ENCODE measurements at regions not wholly inside any gene's neighbourhood (a gene's known extent, or its start where the extent isn't known, plus 50 kb on each side); places are given as distances from the start of the nearest gene placed in this dataset.

DNA sequence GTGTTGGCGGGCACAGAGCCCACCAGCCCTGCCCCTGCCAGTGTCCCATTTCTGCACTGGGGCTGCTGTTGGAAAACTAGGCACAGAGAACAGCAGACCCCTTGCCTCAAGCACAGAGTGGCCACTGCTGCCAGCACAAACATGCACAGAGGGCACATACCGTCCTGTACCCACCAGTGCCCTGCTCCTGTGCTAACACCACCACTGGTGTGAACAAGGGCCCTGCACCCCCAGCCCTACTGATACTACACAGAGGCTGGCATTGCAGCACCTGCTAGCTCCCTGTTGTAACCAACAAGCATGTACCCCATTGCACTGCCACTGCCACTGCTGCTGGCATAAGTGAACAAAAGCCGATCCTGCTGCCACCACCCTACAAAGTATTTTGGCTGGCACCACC lies 348.0 kb upstream of the MPDZ start:
- no peak for DNase-seq

DNA sequence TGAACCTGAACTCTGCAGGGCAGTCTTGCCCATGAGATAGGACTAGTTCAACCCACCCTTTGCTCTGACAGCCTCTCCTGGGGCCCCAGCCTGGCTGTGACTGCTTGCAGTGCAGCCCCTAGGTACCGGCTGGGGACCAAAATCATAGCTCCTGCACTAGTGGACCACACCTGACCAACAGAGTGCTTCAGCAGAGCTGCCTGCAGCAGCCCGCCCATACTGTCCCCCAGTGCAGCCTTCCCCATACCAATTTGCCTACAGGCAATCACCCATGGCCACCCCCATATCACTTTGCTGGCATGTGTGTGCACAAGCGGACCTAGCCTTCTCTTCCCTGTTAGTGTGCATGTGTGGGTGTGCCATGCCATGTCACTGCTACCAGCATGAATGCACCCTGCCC lies 347.6 kb upstream of the MPDZ start:
- DNase-seq: no peak

DNA sequence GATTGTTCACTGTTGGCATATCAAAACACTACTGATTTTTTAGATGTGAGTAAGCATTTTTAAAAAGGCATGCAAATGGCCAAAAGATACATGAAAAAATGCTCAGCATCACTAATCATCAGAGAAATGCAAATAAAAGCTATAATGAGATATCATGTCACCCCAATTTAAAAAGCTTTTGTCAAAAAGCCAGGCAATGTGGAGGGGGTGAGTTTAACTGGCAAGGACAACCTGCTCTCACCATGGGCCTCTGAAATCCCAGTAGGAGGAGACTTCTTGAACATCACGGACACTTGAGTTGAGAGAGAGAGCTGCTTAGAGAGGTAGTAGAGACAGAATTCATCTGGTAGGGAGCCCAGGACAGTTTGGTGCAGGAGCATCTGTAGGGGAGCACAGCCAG lies 347.1 kb upstream of the MPDZ start:
- DNase-seq: no peak

DNA sequence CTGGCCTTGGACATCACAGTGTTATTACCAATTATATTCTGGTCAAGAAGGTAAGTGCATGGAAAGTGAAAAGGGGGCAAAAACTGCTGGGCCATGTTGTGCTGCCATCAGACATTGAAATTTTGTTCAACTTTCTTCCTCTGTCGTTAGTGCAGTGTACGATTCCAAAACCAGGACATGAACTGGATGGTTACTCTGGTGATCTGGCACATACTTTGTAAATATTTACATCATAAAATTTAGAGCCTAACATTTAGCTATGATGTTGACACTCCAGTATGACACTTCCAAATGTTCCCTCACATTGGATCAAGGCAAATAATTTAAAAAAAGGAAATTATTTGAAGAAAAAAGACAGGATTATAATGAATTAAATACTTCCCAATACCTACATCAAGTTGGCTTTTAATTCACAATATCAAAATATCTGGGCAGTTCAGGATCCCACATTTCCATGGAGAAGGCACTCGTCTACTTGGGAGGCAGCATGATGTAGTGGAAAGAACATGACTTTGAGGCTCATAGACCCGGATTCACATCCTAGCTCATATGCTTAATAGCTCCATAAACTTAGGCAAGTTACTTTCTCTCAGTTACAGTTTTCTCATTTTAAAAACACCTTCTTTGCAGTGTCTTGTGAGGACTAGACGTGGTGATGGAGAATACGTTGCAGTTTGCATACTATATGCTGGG lies 342.5 kb upstream of the MPDZ start:
- no peak for DNase-seq

DNA sequence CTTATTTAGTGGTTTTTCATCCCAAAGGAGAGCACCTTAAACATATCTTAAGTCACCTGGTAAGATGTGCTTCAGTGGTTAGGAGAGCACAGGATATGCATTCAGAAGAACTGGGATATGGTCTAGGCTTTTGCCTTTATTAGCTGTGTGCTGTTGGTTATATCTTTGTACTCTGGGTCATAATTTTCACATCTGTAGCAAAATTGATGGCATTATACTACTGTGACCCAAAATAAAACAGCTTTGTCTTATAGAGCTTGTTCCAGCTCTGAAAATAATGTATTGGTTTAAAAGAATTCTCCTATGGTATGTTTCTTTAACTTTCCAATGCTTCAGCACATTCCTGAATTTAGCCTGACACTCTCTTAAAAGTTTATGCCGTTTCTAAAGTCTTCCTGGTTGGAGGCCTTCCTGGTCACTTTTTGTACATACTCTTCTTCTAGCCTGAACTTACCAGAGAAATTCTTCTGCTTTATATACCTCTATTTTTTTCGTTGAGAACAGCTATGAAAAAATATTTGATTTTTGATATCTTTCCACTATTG lies 337.1 kb upstream of the MPDZ start:
- no peak for DNase-seq

DNA sequence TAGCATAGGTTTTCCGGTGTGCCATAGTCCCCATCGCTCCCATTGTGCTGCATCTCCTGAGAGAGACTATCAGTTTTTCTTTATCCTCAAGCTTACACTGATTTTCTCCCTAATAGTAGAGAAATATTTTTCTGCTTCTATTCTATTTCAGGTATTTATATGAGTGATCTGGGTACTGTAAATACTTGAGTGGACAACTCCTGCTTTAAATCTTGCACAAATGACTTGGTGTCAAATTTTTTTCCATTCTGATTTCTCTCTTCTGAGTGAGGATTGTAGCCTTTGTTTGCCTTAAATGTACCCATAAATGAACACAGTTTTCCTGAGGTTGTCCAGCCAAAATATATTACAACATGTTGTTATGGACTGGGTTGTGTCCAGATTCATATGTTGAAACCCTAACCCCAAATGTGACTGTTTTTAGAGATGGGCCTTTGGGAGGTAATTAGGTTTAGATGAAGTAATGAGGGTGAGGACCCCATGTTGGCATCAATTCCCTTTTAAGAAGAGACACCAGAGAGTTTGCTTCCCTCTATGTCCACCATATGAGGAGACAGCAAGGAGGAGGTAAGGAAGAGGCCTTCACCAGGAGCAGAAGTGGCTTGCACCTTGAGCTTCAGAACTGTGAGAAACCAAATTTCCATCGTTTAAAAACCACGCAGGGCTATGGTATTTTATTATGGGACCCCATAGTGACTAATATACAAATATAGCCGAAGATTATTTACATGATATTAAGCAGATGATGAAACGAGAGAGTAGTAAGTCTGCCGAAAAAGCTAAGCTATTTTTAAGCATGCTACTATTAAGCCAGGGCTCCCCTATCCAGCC lies 336.4 kb upstream of the MPDZ start:
- no peak for DNase-seq

DNA sequence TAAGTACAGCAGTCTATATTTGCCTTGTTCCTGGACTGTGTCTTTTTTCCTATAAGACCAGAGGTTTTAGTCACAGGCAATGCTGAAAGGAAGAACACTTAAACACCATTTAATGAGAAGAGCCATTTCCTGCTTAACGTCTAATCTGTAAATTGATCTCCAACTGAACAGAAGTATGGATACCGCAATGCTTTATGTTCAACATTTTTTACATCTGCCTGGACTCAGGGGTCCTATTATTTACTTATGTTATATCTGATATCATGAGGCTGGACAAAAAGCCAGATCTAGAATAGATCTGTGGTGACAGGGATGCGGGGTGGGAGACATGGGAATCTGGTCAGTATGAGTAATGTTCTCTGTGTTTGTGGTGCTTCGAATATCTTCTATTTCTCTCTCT lies 334.6 kb upstream of the MPDZ start:
- DNase-seq: no peak

DNA sequence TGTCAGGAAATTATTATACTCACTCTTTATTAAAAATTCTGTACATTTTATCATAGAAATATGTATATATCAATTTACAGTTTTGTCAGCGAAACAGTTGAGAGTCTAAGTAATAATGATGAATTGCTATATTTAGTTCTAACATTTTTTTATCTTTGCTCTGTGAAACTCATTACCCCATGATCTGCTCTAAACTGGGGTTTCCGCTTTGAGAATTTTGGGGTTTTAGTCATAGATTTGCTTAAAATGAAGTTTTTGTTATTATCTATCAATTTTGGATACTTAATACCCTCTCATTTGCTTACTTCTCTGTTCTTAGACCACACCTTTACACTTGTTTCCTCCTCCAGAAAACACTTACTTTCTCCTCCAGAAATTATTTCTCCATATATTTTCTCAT lies 333.8 kb upstream of the MPDZ start:
- DNase-seq: no peak

DNA sequence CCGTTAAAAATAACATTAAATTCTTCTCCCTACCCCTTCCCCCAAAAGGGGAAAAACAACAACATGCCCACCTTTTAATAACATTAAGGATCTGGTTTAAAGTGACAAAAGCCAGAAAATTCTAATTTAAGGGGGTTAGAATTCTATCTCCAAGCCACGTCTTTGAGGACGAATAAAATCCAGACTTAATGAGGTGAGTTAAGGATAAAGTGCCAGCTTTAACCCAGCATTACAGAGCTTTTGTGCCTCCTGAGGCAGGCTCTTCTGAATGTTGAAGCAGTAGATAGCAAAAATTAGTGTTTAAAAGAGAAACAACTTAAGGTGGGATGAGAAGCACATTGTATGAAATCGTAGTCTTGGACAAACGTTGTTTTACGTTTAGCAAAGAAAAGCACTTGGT lies 329.0 kb upstream of the MPDZ start:
- DNase-seq: no peak

DNA sequence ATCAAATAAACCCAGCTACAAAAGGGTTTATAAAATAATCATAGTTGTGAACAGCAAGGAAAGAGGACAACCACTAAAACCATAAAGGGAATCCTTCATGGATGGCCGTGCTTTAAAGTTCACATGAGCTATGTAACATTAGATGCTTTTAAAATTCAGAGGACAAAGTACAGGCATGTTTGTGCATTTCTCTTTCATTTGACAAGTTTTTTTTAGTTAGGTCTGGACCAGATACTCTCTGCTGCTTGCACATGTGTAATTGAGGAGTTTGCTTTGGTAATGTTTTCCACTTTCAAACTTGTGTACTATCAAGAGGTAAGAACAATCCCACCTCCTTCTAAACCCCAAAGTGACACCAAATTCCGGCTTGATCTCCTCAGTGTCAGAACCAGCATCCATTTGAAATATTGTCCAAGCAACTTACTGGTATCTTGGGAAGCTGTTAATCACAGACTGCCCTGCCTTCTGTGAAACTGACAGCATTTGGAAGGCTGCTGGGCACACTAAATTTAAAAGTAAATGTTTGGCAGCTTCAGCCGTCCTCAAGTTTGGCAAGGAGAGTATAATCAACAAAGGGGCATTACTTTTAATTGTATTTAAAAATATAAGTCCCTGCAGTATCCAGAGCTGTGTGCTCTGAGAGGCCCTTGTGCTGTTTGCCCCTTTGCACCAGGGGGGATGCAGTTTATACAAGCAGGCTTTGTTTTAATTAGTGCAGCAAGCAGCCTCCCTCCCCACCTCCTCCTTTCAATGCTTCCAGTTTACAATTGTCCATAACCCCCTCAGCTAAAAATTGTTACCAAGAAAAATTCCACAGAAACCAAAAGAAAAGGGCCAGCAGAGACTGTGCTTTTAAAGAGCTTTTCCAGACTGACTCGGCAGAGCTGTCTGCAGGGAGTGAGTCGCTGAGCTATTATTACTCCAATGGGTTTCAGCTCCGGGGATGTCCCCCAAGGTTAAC lies 328.3 kb upstream of the MPDZ start:
- DNase-seq: no peak

DNA sequence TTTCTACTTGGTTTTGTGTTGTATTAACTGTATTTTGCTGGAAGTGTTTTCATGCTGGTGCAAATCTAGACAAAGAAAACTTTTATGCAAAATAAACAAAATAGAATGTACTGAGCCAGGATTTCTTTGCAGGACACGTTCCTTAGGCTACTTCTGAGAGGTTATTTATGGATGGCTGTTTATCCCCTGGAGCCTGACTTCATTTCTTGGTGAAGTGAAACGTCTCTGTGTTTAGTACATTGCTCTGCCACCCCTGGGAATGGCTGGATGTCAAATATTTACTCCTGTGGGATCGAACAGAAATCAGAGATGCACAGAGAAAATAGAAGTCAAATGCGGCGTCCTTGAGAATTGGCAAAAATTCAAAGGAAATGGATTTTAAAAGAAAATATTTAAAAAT lies 327.1 kb upstream of the MPDZ start:
- no peak for DNase-seq

DNA sequence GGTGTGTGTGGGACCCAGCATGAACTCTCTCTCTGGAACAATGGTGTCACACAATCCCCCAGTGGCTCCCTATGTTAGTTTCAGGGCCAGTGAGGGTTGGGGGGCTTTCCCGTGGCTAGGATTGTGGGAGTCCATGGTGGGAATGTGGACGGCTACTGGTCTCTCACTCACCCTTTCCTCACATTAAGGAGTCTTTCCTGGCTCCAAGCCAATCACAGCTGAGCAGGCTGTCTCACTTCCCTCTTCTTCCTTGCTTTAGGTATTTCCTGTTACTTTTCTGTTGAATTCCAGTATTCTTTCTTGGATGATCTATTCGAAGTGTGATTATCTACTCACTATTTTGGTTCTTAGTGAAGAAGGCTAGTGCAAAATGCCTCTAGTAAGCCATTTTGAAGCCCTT lies 324.4 kb upstream of the MPDZ start:
- DNase-seq: no peak

DNA sequence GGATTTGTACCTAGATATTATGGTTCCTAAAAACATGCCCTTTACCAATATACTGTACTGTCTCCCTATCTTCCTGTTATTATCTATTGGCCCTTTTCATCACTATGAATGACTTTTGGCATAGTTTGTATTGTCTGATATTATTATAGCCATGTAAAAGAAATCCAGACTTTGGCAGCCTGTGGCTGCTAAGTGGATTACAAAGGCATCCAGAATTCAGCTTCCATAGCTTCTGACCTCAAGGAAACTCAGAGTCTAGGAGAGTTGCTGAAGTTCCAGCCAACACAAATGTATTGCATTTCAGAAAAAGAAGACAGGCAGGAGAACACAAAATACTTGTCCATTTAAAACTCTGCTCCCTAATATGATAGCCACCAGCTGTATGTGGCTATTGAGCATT lies 319.2 kb upstream of the MPDZ start:
- DNase-seq: no peak

DNA sequence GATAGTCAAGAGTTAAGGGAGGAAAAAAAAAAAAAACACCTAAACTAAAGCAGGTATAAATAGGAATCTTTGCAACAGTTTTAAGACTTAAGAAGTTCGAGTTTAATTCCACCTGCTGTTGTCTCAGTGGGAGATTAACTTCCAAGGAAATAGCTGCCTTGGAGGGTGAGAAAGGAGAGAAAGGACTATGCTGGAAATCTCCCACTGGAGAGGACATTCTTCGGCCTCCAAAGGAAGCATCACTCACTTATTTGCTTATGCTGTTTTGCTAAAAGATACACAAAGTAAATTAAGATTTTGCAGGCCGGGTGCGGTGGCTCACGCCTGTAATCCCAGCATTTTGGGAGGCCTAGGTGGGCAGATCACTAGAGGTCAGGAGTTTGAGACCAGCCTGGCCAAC lies 317.9 kb upstream of the MPDZ start:
- DNase-seq: no peak

DNA sequence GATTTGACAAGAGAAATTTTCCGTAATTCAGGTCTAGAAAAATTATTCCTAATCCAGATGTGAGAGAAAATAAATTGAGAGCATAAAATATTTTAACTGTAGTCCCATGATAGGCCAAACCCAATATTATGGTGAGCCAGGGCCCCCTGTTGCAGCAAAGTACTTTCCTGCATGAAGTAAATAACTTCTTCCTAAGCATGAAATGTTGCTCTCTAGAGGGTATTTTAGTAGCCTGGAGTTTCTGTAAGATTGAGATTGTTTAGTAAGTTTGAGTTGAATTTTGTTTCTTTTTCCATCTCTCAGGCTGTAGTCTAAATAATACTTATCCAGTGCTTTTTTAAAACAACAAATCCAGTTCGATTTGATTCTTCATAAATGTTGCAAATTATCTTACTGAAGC lies 317.5 kb upstream of the MPDZ start:
- no peak for DNase-seq

DNA sequence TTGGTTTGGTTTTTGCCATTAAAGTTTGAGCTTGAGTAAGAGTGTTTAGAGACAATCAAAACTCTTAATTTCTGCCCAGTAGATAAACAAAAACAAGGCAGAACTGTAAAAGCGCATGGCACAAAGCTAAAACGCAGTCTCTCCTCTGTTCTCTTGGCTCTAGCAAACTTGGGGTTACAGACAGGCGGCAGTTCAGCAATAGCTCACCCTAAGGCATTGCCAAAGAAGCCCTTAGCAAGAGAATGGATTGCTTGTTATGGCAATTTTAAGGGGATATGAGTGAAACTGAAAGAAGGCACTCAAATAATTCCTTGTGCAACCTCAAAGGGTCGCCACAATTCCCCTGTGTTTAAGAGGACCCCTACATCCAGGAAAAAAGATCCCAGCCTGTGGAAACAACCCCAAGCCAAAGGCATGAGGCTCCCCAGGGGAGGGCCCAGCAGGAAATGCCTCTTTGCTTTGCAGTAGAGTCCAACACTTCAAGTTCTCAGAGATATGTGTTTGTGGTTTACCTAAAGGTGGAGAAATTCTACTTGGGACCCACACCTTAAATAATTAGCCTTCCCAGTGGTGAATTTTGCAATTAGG lies 317.0 kb upstream of the MPDZ start:
- DNase-seq: no peak

DNA sequence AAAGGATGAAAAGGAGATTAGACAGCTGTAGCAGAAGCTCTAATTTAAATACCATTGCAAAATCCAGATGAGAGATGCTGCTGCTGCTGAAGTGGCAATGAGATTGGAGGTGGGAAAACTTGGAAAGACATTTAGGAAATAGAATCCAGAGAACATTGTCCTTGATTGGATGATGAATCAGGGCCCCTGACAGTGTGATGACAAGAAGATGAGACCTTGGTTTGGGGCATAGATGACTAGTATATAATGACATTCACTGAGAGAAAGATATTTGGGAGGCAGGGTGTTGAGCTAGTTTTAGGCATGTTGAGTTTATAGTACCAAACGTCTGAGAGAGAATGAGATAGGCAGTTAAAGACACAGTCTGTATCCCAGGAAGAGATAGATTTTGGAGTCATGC lies 311.5 kb upstream of the MPDZ start:
- DNase-seq: no peak

DNA sequence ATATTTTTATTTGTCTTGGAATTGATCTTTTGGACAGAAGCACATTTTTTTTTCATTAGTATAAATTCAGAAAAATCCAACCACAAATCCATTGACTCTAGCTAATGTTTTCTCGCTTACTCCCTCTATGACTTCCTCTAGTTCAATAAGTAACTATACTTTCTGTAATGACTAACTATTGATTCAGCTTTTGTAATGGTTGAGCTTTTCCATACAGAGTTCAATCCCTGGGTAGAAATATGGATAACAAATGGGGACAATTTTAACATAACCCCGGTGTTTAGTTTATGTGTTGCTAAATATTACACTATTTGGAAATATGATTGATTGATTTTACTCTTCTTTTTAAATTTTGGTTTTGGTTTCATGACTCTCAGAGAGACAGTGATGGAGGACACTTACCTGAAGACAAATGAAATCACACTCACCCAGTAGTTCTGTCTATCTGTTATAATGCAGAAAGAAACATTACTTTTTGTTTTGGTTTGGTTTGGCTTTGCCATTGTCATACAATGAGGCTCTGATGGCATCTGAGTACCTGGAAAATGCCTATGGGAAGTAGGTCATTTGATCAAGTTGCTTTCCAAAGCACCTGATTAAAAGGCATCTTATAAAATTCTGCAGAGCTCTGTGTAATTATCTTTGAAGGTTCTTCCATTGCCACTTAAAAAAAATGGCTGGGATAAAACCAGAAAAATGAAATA lies 309.7 kb upstream of the MPDZ start:
- DNase-seq: no peak

DNA sequence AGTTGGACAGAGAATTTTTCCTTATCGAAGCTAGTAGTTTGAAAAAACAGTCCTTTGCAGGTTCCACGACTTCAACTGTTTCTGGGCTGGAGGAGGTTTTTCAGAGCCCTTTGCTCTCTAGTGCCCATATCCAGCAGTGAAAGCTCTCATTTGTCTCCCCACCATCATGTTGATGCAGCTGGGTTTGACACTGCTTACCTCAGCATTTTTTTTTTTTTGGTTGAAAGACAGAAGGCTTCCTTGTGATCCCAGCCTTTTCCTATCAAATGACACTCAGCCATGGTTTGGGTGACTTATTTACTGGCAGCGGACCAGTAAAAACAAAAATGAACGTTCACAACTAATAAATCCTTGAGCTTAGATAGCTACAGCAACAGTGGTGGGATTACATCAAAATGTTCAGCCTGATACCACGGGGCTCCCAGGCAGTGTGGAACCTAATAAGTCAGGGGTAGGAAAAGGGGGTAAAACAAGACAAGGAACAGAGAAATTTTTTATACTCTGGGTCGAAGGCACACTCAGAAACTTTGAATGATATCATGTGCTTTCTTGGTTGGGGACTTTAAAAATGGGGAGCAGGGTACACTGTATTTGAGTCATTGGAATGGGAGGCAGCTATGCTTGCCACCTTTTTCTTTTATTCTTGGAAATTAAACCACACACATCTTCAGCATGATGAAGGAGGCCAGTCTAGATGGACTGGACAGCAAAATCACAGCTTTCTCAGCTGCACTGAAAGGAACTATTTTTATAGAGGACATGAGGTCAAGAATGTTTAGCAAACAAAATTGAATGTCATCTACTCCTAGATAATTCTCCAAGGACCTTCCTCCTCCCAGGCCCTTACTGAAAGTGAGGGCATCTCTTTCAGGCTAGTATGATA lies 308.9 kb upstream of the MPDZ start:
- DNase-seq: no peak

DNA sequence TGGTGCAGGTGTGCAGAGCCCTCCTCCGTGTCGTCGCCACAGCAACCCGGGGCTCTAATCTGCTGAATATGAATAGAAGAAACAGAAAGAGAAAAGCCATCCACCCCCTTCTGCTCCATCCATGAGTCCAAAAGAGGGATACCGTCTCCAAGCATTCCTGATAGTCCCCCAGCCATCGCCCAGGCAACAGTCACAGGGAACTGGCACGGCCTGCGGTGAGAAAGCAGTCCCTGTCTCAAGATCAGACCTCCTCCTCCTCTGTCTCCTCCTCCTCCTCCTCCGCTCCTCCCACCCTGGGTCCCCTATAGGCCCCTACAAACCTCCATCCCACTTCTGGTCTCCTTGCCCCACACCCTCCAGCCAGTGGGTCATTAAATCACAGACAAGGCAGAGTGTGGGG lies 308.1 kb upstream of the MPDZ start:
- DNase-seq: no peak
